Body of pancreas (tissue), 4 donors: ENCODE measurements at regions not wholly inside any gene's neighbourhood (a gene's known extent, or its start where the extent isn't known, plus 50 kb on each side); places are given as distances from the start of the nearest gene placed in this dataset.

Experiments used
- CTCF ChIP-seq, 7 experiments: fragments of 450-650 bp in 4 of 7; fragments of 200-600 bp in 3 of 7; sonication (generic) in 3 of 7; IDR thresholded peaks; one replicate each; pipeline ENCODE4 v1.5.1; 2016 to 2019; ENCODE audit warnings: antibody characterized with exemption in 7 of 7
- POLR2A ChIP-seq, 3 donors: fragments of 450-650 bp; IDR thresholded peaks; one replicate each; pipeline ENCODE4 v1.6.1; 2016; ENCODE audit warnings: antibody characterized with exemption in 3 of 3, mild to moderate bottlenecking in 2 of 3

GRCh38 chr11:28962502-28962901 lies 854.3 kb downstream of the METTL15 start:
- TF ChIP-seq POLR2A (IDR thresholded peaks at IDR 0.05) (no peak), CTCF (IDR thresholded peaks at IDR 0.05) (no peak)
